HuH-7 (cell line): ENCODE measurements at regions not wholly inside any gene's neighbourhood (a gene's known extent, or its start where the extent isn't known, plus 50 kb on each side); places are given as distances from the start of the nearest gene placed in this dataset.
"Not testable (repeated sequence)": the region's sequence is repeated elsewhere in the genome, so short reads cannot be mapped to it uniquely, and the experiment has no call there.

Experiments used
- DNase-seq: peaks from one replicate; pipeline ENCODE4 v3.0.0; 2011; ENCODE audit warnings: low spot score

- DNase-seq, result no peak
Measured at GRCh38 chr12:96085475-96085874, 50.1 kb upstream of the LTA4H start.

GRCh38 chr12:96086190-96086589, 50.8 kb upstream of the LTA4H start:
- DNase-seq, result not testable (repeated sequence)

DNA sequence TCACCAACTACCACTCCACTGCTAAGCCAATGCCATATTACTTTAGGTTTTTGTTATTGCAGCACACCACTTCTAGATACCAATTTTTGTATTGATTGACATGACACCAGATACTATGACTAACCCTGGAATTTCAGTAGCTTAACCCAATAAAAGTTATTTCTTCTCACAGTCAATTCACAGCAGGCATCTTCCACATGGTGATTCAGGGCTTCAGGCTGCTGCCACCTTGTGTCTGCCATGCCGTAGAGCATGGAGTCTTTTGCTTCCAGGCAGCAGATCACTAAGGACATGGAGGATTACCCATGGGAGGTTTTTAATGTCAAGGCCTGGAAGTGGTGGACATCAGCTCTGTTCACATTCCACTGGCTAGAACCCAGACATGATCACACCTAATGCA, 56.4 kb upstream of the LTA4H start:
- no peak for DNase-seq

DNA sequence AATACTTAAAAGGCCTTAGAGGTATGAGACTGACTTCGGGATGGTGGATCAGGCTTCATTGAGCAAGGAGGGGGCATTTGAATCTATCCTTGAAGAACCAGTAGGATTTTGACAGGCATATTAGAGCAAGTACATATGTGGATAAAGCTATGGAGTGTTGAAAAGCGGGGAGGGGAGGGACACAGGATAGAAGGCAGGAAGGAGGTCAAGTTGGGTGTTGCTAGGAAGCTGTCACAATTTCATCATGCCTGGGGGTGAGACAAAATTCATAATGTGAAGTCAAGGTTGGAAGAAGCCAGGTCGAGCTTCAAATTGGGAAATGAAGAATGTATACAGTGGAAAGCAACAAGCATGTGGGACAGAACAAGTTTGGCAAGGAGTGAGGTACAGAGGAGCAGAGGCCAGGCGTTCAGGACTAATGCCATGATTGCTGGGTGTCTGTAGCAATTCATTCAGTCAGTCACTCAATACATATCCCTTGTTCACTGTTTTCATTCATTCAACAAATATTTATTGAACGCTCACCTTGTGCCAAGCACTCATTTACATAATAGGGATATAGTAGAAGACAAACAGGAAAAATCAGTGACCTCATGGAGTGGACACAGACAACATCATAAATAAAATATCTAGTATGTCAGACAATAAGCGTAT, 58.3 kb upstream of the LTA4H start:
- DNase-seq, result no peak

DNA sequence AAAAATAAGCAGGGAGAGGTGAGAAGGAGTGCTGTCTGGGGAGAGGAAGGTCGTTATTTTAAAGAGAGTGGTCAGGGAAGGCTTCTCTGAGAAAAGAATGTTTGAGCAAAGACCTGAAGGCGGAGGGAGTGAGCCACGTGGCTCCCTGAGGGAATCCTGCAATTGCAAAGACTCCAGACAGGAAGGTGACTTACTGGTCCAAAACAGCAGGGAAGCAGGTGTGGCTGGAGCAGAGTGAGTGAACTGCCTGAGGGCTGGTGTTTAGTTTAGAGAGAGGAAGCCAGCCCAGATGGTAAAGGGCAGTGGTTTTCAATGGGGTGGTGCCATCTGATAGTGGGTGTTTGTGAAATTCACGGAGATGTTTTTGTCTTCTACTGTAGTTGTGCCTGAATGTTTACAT, 58.8 kb upstream of the LTA4H start:
- DNase-seq, result no peak

GRCh38 chr12:96098631-96099030, 63.2 kb upstream of the LTA4H start:
- no peak for DNase-seq

- no peak for DNase-seq
Measured at GRCh38 chr12:96099421-96099820, 64.0 kb upstream of the LTA4H start.

GRCh38 chr12:96099986-96100385, 64.6 kb upstream of the LTA4H start:
- no peak for DNase-seq

GRCh38 chr12:96101806-96102205, 66.4 kb upstream of the LTA4H start:
- no peak for DNase-seq

DNA sequence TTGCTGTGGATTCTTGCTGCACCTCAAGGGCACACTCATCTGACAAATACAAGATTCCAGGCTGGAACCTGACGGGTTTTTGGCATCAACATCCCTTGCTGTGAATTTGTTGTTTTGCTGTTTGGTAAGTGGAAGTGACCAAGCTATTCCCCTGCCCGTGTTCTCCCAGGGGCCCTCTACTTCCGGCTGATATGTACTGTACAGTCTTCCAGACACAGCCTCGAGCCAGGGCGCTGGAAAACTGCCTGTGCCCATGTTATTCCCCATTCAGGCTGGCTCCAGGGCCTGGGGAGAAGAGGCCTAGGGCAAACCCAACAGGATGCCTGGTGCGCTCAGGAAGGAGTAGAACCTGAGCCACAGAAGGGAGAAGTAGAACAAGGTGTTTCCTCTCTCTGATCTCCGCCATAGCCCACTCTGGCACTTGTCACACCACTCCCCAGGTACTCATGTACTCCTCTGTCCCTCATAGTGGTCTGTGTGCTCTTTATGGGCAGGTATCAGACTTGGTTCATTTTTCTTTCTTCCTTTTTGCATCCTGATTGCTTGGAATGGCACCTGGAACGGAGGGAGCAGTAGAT, 67.8 kb upstream of the LTA4H start:
- no peak for DNase-seq

GRCh38 chr12:96104566-96104965, 69.2 kb upstream of the LTA4H start:
- DNase-seq, result no peak

- DNase-seq, result no peak
Measured at GRCh38 chr12:96106137-96106536, 70.8 kb upstream of the LTA4H start.

- DNase-seq, result no peak
Measured at GRCh38 chr12:96107236-96107635, 71.8 kb upstream of the LTA4H start.

- DNase-seq, result no peak
Measured at GRCh38 chr12:96108321-96108720, 72.9 kb upstream of the LTA4H start.

- DNase-seq, result not testable (repeated sequence)
Measured at GRCh38 chr12:96108941-96109340, 73.6 kb upstream of the LTA4H start.

GRCh38 chr12:96112733-96113132, 77.3 kb upstream of the LTA4H start:
- DNase-seq, result no peak

DNA sequence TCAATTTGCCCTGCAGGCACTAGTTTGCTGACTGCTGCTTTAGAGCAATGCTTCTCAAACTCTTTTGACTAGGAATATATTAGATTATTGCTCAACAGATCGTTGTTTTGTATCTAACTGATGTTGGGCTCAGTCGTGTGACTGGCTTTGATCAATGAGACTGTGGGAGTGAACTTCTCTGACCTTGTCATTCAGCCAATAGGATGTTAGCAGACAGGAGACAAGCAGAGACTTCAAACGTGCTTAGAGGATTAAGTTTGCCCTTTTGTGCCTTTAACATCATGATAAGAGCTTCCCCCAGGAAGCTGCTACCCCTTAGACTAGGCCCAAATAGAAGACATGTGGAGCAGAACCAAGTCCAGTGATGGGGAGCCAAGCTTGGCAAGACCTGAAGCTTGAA, 76.7 kb upstream of the ELK3 start:
- no peak for DNase-seq

DNA sequence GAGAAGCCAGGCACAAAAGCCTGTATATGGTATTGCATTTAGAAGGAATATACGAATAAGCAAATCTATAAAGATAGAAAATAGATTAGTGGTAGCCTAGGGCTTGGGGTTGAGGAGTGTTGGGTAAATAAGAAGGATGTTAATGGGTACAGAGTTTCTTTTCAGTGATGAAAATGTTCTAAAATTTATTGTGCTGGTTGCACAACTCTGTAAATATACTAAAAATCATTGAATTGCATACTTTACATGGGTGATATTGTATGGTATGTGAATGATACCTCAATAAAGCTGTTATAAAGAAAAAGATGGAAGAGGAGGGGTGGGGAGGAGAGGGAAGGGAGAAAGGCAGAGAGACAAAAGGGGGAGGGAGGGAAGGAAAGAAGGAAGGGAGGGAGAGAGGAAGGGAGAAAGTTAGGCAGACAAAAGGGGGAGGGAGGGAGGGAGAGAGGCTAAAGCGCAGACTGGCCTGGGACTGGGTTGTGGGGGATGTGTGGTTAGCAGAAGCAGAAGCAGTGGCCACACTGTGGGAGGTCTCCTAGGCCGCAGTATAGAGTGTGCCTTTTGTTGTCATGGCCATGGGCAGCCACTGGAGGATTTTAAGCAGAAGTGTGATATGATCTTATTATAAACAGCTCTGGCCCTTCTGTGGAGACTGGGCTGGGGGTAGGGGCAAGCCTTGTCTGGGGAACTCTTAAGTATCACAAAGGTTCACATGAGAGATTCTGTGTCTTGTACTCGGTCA, 73.6 kb upstream of the ELK3 start:
- no peak for DNase-seq

DNA sequence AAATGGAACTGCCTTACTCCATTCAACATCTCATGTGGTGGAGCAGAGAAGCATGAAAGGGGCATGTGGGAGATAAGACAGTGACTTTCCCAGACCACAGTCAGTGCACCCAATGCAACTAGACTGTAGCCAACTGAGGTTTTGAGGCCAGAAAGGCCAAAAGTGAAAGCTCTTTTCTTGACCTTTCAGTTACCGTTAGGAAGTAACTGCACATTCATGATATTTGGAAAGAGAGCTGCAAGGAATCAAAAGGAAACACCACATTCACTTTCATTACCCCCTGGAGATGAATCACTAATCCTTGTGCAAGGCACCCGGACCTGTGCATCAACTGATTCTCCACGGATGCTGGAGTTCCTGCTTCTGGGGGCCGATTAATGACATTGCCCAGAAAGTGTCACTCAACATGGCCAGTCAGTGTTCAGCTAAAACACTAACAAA, 72.9 kb upstream of the ELK3 start:
- DNase-seq, result no peak

DNA sequence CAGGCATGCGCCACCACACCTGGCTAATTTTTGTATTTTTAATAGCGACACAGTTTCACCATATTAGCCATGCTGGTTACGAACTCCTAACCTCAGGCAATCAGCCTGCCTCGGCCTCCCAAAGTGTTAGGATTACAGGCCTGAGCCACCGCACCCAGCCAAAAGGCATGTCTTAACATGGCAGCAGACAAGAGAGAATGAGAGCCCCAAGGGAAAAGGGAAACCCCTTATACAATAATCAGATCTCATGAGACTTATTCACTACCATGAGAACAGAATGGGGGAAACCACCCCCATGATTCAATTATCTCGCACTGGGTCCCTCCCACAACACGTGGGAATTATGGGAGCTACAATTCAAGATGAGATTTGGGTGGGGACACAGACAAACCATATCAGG, 65.9 kb upstream of the ELK3 start:
- DNase-seq, result not testable (repeated sequence)

- no peak for DNase-seq
Measured at GRCh38 chr12:96130396-96131059, 63.6 kb upstream of the ELK3 start.

DNA sequence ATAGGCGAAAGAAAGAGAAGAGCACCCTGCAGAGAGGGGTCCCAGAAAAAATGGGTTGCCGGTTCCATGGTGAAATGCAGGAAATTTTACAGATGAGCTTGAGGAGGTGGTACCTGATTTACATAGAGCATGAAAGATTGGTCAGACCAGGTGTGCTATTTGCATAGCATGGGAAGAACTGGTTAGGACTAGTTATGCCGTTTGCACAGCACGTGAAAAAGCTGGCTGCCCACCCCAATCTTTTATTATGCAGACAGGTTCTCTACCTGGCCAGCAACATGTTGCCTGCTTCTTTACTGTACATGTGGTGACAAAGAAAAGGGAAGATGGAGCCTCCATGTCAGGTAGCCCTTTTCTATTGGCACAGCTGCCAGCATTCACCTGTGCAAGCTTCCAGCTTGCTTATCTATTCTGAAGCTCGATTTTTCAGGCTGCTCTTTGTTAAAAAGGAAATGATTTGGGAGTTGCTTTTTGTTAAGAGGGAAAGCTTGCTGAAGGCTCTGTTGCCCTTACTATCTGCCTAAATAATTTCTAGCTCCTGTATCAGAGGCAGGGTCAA, 62.9 kb upstream of the ELK3 start:
- no peak for DNase-seq

DNA sequence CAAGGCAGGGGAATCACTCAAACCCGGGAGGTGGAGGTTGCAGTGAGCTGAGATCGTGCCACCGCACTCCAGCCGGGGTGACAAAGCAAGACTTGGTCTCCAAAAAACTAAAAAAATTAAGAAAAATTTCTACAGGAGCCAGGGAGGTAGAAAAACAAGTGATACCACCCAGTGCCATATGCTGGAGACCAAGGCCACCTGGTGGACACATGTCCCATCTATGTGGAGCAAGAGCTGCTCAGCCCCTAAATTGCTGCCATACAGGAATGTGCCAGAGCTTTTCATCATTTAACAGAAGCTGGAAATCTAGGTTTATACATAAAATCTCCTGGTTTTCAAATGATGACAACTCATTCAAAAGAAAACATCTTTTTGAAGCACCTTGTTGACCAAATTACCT, 61.4 kb upstream of the ELK3 start:
- peak; percentile 43 for DNase-seq
